Neural crest cell (in vitro differentiated cells): ENCODE measurements at regions not wholly inside any gene's neighbourhood (a gene's known extent, or its start where the extent isn't known, plus 50 kb on each side); places are given as distances from the start of the nearest gene placed in this dataset.

ENCODE experiments used
- DNase-seq: peaks from one replicate; pipeline ENCODE4 v3.0.0; 2021; ENCODE audit warnings: low read depth, mixed read lengths, low spot score
- H3K27ac Mint-ChIP-seq: one replicate; pipeline ENCODE4 v1.8.0; 2021; ENCODE audit warnings: mild to moderate bottlenecking, mixed read lengths; ENCODE audit not compliant: unreplicated experiment
- H3K27me3 Mint-ChIP-seq: 2 replicates; pipeline ENCODE4 v1.8.0; 2021; ENCODE audit warnings: low read depth, mild to moderate bottlenecking, mixed read lengths
- H3K36me3 Mint-ChIP-seq: 2 replicates; pipeline ENCODE4 v1.8.0; 2021; ENCODE audit warnings: low read depth, mild to moderate bottlenecking, mixed read lengths
- H3K4me1 Mint-ChIP-seq: 2 replicates; pipeline ENCODE4 v1.8.0; 2021; ENCODE audit warnings: mixed read lengths
- H3K4me3 Mint-ChIP-seq: one replicate; pipeline ENCODE4 v1.8.0; 2021; ENCODE audit warnings: mild to moderate bottlenecking, mixed read lengths
- H3K9me3 Mint-ChIP-seq: 2 replicates; pipeline ENCODE4 v1.8.0; 2021; ENCODE audit warnings: mixed read lengths
- TF ChIP-seq, protein P1 (sequence below): fragments of 200-600 bp; sonication (generic); conservative IDR thresholded peaks from 2 replicates; pipeline ENCODE4 v1.5.0; 2021; ENCODE audit warnings: antibody characterized with exemption, mild to moderate bottlenecking

DNA sequence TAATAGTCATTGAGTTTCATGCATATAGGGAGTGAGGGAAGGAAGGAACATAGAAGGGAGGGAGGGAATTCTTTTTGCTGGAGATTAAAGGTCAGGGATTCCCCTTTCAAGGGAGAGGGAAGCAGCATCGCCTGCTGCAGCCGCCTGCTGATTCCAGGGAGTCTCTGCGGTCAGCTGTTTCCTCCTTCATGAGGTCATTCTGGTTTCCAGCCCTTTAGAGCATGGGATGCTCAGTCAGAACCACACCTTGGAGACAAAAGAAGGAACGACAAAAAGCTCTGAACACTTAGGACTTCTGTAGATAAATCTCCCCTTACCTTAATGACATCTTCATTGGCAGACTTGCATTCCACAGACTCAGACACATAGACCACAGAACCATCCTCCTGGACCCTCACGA, 923.0 kb upstream of the TMEM132C start:
- Mint-ChIP-seq H3K36me3 (peaks cover 2% of the 10 kb centered on the region), H3K27ac (no peak overlapping the region), H3K9me3 (peaks cover 10% of the 10 kb centered on the region), H3K27me3 (no peaks in the 10 kb centered on the region), H3K4me1 (peaks cover 30% of the 10 kb centered on the region), H3K4me3 (no peak overlapping the region)
- no peak for DNase-seq
- TF ChIP-seq, protein P1, sequence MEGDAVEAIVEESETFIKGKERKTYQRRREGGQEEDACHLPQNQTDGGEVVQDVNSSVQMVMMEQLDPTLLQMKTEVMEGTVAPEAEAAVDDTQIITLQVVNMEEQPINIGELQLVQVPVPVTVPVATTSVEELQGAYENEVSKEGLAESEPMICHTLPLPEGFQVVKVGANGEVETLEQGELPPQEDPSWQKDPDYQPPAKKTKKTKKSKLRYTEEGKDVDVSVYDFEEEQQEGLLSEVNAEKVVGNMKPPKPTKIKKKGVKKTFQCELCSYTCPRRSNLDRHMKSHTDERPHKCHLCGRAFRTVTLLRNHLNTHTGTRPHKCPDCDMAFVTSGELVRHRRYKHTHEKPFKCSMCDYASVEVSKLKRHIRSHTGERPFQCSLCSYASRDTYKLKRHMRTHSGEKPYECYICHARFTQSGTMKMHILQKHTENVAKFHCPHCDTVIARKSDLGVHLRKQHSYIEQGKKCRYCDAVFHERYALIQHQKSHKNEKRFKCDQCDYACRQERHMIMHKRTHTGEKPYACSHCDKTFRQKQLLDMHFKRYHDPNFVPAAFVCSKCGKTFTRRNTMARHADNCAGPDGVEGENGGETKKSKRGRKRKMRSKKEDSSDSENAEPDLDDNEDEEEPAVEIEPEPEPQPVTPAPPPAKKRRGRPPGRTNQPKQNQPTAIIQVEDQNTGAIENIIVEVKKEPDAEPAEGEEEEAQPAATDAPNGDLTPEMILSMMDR, result no peak

DNA sequence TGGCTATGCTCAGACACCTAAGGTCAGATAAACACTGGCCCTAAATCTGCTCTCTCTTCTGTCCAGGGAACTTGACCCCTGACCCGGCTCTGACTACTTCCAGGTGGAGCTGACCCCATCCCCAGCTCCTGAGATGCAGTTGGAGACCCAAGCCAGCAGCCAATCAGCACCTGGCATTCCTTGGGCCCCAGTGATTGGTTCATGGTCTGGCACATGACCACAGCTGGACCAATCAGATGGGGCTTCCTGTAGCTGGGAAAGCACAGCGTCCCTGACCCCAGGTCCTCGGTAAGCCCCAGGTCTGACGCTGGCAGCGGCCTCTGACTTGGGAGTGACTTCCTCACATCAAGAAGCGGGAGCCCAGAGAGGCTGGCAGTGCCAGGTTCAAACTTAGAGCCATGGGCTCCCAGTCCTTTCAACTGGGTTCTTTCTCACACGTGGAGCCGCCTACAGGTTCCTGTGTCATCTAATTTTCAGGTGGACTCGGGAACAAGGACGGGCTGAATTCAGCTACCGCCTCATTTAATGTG, 915.4 kb upstream of the TMEM132C start:
- Mint-ChIP-seq H3K4me3 (no peak overlapping the region), H3K36me3 (peaks cover 8% of the 10 kb centered on the region), H3K4me1 (peaks cover 1% of the 10 kb centered on the region), H3K27ac (no peak overlapping the region), H3K27me3 (peaks cover 8% of the 10 kb centered on the region), H3K9me3 (peaks cover 12% of the 10 kb centered on the region)
- TF ChIP-seq, protein P1, result no peak
- no peak for DNase-seq

DNA sequence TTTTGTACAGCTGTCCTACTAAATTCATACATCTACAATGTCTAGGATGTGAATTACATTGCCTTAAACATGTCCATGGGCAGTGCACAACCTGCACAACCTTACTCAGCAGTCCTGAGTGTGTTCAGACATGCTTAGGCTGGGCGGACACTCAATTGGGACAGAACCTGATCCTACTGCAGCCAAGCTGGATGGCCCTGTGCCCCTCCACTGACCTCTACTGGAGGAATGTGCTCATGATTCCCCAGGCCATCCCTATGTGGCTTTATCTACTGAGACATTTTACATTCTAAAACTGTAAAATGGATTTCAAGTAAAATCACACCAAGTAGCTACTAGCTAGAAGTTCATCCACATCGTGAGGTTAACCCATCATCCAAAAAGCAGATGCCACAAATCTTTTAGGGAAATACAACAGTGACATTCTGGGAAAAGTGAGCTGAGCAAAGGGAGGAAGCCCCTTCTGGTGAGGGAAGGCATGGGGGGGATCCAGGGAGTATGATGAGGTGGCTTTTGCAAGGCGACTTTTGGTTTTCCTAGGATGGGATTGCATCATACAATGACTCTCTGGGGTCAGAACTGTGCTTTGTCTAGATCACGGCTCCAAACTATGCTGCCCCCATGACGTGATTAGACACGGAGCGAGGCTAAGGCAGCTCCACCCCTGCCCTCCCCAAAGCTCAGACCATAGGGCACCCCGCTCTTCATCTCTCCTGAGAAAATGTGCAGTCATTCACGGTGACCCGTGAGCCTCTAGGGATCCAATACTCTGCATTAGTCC, 911.7 kb upstream of the TMEM132C start:
- TF ChIP-seq, protein P1, result peak; percentile 53
- Mint-ChIP-seq H3K36me3 (peaks cover 5% of the 10 kb centered on the region), H3K4me1 (no peaks in the 10 kb centered on the region), H3K9me3 (peaks cover 2% of the 10 kb centered on the region), H3K27ac (no peak overlapping the region), H3K27me3 (peaks cover 6% of the 10 kb centered on the region), H3K4me3 (no peak overlapping the region)
- DNase-seq, result no peak

DNA sequence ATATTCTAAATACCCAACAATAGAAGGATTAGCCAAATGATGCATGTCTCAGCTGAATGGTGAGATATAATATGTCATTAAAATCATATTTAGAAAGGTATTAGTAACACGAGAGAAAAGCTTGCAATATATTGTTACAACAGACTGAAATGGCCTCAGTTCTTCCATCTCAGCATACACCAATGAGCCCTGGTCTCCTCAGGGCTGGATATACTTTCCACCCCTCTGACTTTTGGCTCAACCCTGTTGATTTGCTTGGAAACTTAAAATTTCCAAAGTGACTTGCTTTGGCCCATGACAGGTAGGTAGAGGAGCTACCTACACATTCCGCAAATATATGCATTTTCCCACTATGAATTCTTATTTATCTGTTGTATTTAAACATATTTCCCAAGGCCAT, 908.1 kb upstream of the TMEM132C start:
- Mint-ChIP-seq H3K9me3 (no peaks in the 10 kb centered on the region), H3K36me3 (no peaks in the 10 kb centered on the region), H3K4me1 (no peaks in the 10 kb centered on the region), H3K27ac (no peak overlapping the region), H3K27me3 (no peaks in the 10 kb centered on the region), H3K4me3 (no peak overlapping the region)
- TF ChIP-seq, protein P1, result no peak
- DNase-seq, result no peak

DNA sequence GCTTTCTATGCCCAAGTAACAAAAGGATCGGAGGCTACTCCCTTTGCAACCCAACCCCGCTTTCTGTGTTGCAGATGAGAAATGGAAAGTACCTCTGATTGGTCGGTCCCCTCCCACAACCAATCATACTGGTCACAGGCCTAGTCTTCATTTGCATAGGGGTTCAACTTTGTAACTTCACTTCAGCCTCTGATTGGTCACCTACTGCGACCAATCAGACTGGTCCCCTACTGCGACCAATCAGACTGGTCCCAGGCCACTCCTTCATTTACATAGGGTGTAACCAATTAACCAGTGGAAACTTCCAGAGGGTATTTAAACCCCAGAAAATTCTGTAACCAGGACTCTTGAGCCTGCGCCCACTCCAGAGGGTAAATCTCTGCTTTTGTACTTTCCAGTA, 906.4 kb upstream of the TMEM132C start:
- TF ChIP-seq, protein P1, result no peak
- Mint-ChIP-seq H3K36me3 (no peaks in the 10 kb centered on the region), H3K4me1 (no peaks in the 10 kb centered on the region), H3K27ac (no peak overlapping the region), H3K9me3 (peaks cover 7% of the 10 kb centered on the region), H3K4me3 (no peak overlapping the region), H3K27me3 (no peaks in the 10 kb centered on the region)
- no peak for DNase-seq
